Colonic mucosa (tissue), 4 donors: ENCODE measurements at regions not wholly inside any gene's neighbourhood (a gene's known extent, or its start where the extent isn't known, plus 50 kb on each side); places are given as distances from the start of the nearest gene placed in this dataset.
"Not testable (repeated sequence)": the region's sequence is repeated elsewhere in the genome, so short reads cannot be mapped to it uniquely, and the experiment has no call there.

ENCODE experiments used
- DNase-seq: peaks from one replicate; pipeline ENCODE4 v3.0.0-alpha.2; 2020
- H3K27ac ChIP-seq: fragments of 200-600 bp; one replicate; pipeline ENCODE4 v1.8.0; 2021
- H3K27me3 ChIP-seq: fragments of 200-600 bp; one replicate; pipeline ENCODE4 v1.8.0; 2021
- H3K36me3 ChIP-seq: fragments of 200-600 bp; one replicate; pipeline ENCODE4 v1.8.0; 2021
- H3K4me1 ChIP-seq: fragments of 200-600 bp; one replicate; pipeline ENCODE4 v1.8.0; 2021; ENCODE audit warnings: mild to moderate bottlenecking
- H3K4me3 ChIP-seq: fragments of 200-600 bp; one replicate; pipeline ENCODE4 v1.8.0; 2021
- H3K9ac ChIP-seq, 2 donors: one replicate each; pipeline ENCODE4 v1.7.0; 2013; ENCODE audit warnings: control low read depth in 2 of 2, low read depth in 2 of 2, low read length in 2 of 2
- H3K9me3 ChIP-seq: fragments of 200-600 bp; one replicate; pipeline ENCODE4 v1.8.0; 2021
- CTCF ChIP-seq: fragments of 200-600 bp; IDR thresholded peaks from one replicate; pipeline ENCODE4 v1.8.0; 2022; ENCODE audit warnings: antibody characterized with exemption, mild to moderate bottlenecking
- intact Hi-C: fragments of 100-400 bp; cut with DNase I; formaldehyde crosslinking; loops from one replicate; pipeline ENCODE4 v1.14.1; 2022
- donor health status: healthy.
- donor health status: DM: no; HTN: no; CAD: no.
- donor health status: DM: no; HTN: no; CAD: no.

GRCh38 chr16:80092681-80093080 is 448.1 kb upstream of the DYNLRB2 start:
- no peaks in the 10 kb centered on the region for H3K36me3 ChIP-seq
- no peaks in the 10 kb centered on the region for H3K27me3 ChIP-seq
- H3K9me3 ChIP-seq, result no peaks in the 10 kb centered on the region
- H3K27ac ChIP-seq, result no peak overlapping the region
- no peak overlapping the region for H3K4me3 ChIP-seq
- H3K9ac ChIP-seq, result no peak overlapping the region
- no peaks in the 10 kb centered on the region for H3K4me1 ChIP-seq
- no peak for DNase-seq
- TF ChIP-seq CTCF, result no peak
- intact Hi-C loops, result no loop called here

GRCh38 chr16:80091453-80091852 is 449.3 kb upstream of the DYNLRB2 start:
- H3K4me1 ChIP-seq, H3K4me3 ChIP-seq, H3K9me3 ChIP-seq, DNase-seq, H3K27me3 ChIP-seq, intact Hi-C loops, H3K27ac ChIP-seq, H3K36me3 ChIP-seq, H3K9ac ChIP-seq: not testable (repeated sequence)

- no peak for DNase-seq
- Histone ChIP-seq H3K27ac (no peak overlapping the region), H3K27me3 (no peaks in the 10 kb centered on the region), H3K9me3 (no peaks in the 10 kb centered on the region), H3K4me1 (no peaks in the 10 kb centered on the region), H3K4me3 (no peak overlapping the region), H3K36me3 (no peaks in the 10 kb centered on the region), H3K9ac (no peak overlapping the region)
- TF ChIP-seq CTCF, result no peak
- intact Hi-C loops, result no loop called here
Observed at GRCh38 chr16:80085606-80086005, 455.2 kb upstream of the DYNLRB2 start.

- H3K27me3 ChIP-seq, result no peaks in the 10 kb centered on the region
- H3K27ac ChIP-seq, result no peak overlapping the region
- H3K4me3 ChIP-seq, result no peak overlapping the region
- peak; percentile 49 for TF ChIP-seq CTCF
- intact Hi-C loops, result no loop called here
- H3K36me3 ChIP-seq, result no peaks in the 10 kb centered on the region
- H3K9ac ChIP-seq, result no peak overlapping the region
- no peaks in the 10 kb centered on the region for H3K9me3 ChIP-seq
- peak; percentile 32 for DNase-seq
- H3K4me1 ChIP-seq, result no peaks in the 10 kb centered on the region
Observed at GRCh38 chr16:80084614-80085013, 456.2 kb upstream of the DYNLRB2 start.

GRCh38 chr16:80084163-80084562 is 456.6 kb upstream of the DYNLRB2 start:
- no peak for TF ChIP-seq CTCF
- intact Hi-C loops, result no loop called here
- H3K9me3 ChIP-seq, result no peaks in the 10 kb centered on the region
- no peak overlapping the region for H3K27ac ChIP-seq
- no peaks in the 10 kb centered on the region for H3K36me3 ChIP-seq
- no peak overlapping the region for H3K4me3 ChIP-seq
- H3K9ac ChIP-seq, result no peak overlapping the region
- no peaks in the 10 kb centered on the region for H3K4me1 ChIP-seq
- H3K27me3 ChIP-seq, result no peaks in the 10 kb centered on the region
- no peak for DNase-seq

GRCh38 chr16:80082906-80083305 is 457.9 kb upstream of the DYNLRB2 start:
- no peaks in the 10 kb centered on the region for H3K4me1 ChIP-seq
- H3K4me3 ChIP-seq, result no peak overlapping the region
- intact Hi-C loops, result no loop called here
- TF ChIP-seq CTCF, result no peak
- DNase-seq, result no peak
- H3K9ac ChIP-seq, result no peak overlapping the region
- no peaks in the 10 kb centered on the region for H3K36me3 ChIP-seq
- H3K9me3 ChIP-seq, result no peaks in the 10 kb centered on the region
- no peak overlapping the region for H3K27ac ChIP-seq
- H3K27me3 ChIP-seq, result no peaks in the 10 kb centered on the region
